IgD-negative memory B cell (primary cell): ENCODE measurements at regions not wholly inside any gene's neighbourhood (a gene's known extent, or its start where the extent isn't known, plus 50 kb on each side); places are given as distances from the start of the nearest gene placed in this dataset.

Experiments
- H3K27ac Mint-ChIP-seq, 3 donors: one replicate each; pipeline ENCODE4 v1.8.0; 2020 to 2022; ENCODE audit warnings: mild to moderate bottlenecking in 3 of 3, mixed read lengths in 3 of 3, moderate library complexity in 1 of 3
- H3K27me3 Mint-ChIP-seq: one replicate; pipeline ENCODE4 v1.8.0; 2021; ENCODE audit warnings: mixed read lengths
- H3K36me3 Mint-ChIP-seq: one replicate; pipeline ENCODE4 v1.8.0; 2020; ENCODE audit warnings: mild to moderate bottlenecking, mixed read lengths
- H3K4me1 Mint-ChIP-seq, 3 donors: one replicate each; pipeline ENCODE4 v1.8.0; 2020 to 2022; ENCODE audit warnings: mixed read lengths in 3 of 3, mild to moderate bottlenecking in 1 of 3
- H3K4me3 Mint-ChIP-seq, 4 donors: one replicate each; pipeline ENCODE4 v1.8.0; 2020 to 2022; ENCODE audit warnings: mild to moderate bottlenecking in 4 of 4, mixed read lengths in 4 of 4, moderate library complexity in 3 of 4
- H3K9me3 Mint-ChIP-seq, 3 donors: one replicate each; pipeline ENCODE4 v1.8.0; 2020 to 2021; ENCODE audit warnings: mixed read lengths in 3 of 3, mild to moderate bottlenecking in 1 of 3

DNA sequence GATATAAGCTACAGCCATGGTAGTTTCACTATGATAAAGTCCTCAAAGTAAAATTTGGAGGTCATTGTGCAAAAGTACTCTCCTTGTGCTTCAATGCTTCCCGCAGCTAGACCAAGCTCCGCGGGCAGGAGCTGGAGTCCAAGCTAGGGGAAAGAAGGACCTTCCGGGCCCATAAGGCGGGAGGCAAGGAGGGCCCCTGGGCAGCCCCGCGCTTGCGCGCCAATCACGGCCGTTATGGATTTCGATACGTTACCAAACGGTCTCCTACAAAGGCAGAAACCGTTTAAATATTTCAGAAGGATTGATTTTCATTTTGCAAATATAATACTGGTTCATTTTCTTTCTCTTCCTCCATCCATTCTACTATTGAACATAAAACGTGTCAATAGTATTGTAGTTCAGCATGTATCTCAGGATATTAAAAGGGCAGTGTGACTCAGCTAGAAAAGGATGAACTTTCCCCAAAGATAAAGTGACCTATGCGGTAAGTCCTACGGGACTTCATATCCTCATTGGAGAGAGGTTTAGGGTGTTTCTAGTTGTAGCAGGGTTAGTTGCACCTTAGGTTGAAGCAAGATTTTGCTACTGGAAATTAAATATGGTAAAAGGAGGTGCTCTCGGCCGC, 128.0 kb downstream of the KIF20B start:
- H3K27me3 Mint-ChIP-seq = peaks cover 3% of the 10 kb centered on the region
- H3K9me3 Mint-ChIP-seq = peaks cover 0 to 2% (median 0%) of the 10 kb centered on the region in 3 donors
- no peaks in the 10 kb centered on the region for H3K4me1 Mint-ChIP-seq
- H3K27ac Mint-ChIP-seq = no peak overlapping the region
- no peak overlapping the region for H3K4me3 Mint-ChIP-seq
- peaks cover 4% of the 10 kb centered on the region for H3K36me3 Mint-ChIP-seq

DNA sequence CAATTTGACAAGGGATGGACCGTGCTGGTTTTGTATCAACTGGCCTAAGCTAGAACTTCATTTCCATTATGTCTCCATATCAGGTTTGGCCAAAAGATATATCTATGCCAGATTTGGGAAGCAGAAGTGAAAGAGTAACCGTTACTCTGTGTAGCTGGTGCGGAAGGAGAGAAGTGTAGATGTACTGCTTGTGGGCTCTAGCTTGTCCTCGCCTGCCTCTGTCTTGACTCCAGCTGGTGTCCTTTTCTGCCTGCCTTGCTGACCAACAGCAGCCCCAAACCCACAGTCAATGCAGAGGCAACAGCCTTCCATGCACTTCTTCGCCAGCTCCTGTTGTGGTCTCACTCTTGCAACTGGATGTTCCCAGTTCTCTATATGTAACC, 128.5 kb downstream of the KIF20B start:
- Mint-ChIP-seq H3K27ac (no peak overlapping the region), H3K4me1 (no peaks in the 10 kb centered on the region), H3K36me3 (peaks cover 4% of the 10 kb centered on the region), H3K4me3 (no peak overlapping the region), H3K9me3 (peaks cover 0 to 2% (median 0%) of the 10 kb centered on the region in 3 donors), H3K27me3 (peaks cover 3% of the 10 kb centered on the region)

DNA sequence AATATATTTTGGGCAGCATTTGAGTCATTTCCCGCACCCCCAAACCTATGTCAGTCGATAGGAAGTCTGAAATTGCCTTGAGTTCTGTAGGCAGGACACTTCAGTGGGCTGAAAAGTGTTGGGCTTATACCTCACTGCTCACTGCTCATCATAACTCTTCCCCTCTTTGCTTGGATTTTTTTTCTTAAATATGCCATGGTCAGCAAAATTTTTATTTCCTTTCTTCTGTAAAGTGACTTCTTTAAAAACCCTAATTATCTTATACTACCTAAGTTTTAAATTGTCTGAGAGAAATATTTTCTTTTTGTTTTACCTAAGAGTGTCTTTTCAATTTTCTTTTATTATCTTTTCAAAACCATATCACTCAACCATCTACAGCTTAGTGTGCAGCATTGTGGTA, 129.2 kb downstream of the KIF20B start:
- Mint-ChIP-seq H3K4me1 (no peaks in the 10 kb centered on the region), H3K36me3 (peaks cover 4% of the 10 kb centered on the region)

DNA sequence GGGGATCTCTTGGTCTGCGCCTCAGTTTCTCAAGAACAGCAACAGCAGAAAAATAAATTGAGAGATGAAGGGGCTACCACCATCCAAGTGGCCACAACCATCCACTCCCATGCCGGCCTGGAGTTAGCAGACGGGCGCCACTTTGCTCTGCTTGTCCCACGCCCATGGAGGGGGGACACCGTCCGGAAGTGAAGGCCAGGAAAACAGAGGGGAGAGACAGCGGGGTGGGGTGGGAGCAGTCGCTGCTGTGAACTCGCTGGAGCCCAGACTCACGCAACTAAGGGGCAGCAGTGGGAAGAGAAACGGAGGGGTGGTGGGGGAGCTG, 135.4 kb downstream of the KIF20B start:
- peaks cover 7% of the 10 kb centered on the region for H3K27me3 Mint-ChIP-seq
- peaks cover 7% of the 10 kb centered on the region for H3K36me3 Mint-ChIP-seq
- H3K27ac Mint-ChIP-seq = peak overlapping the region in 1 of 3 donors; percentile 84
- peaks cover 0 to 2% (median 0%) of the 10 kb centered on the region in 3 donors for H3K9me3 Mint-ChIP-seq
- peaks cover 5 to 6% (median 5%) of the 10 kb centered on the region in 3 donors for H3K4me1 Mint-ChIP-seq
- peak overlapping the region; percentile 54 to 95 (median 89) for H3K4me3 Mint-ChIP-seq

More for the DNA sequence above, 129.2 kb downstream of the KIF20B start:
- H3K27ac Mint-ChIP-seq = no peak overlapping the region
- H3K9me3 Mint-ChIP-seq = peaks cover 0 to 2% (median 0%) of the 10 kb centered on the region in 3 donors
- peaks cover 3% of the 10 kb centered on the region for H3K27me3 Mint-ChIP-seq
- H3K4me3 Mint-ChIP-seq = no peak overlapping the region

DNA sequence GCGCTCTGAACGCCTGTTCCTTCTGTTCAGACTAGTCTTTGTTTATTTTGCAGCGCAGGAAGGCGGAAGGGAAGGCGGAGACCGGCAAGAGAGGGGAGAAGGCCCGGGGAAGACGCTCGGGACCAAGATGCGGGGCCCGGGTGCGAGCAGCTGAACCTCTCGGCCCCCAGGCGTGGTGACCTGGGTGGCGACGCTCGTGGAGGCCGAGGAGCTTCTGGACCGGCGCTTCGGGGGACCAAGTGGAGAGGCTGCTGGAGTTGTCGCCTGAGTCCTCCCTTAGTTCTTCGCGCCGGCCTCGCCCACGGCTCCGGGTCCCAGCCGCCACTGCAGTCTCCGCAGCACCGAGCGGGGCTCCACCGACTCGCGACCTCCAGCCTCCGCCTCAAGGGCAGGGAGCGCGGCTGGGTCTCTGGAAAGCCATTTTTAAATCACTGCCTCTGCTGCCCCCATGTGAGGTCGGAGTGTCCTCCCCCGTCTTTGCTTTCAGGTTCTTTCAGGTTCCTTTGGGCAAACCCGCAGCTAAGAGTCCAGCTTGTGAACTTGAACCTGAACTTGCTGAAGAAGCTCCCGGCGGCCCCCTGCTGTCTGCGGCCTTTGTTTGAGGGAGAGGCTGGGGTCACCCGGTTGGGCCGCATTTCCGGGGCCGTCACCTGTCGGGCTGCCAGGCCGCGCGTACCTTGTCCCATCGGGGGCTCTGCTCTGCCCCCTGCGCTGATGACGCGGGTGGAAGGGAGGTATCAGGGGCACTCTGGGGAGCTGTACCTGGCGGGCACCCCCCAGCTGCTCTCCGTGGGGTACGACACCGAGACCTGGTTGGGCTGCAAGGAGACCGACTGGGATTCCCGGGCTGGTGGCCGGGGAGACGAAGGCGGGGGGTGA, 136.0 kb downstream of the KIF20B start:
- H3K4me1 Mint-ChIP-seq = peaks cover 7 to 8% (median 8%) of the 10 kb centered on the region in 3 donors
- peaks cover 7% of the 10 kb centered on the region for H3K36me3 Mint-ChIP-seq
- H3K4me3 Mint-ChIP-seq = peak overlapping the region; percentile 54 to 95 (median 89)
- peak overlapping the region; percentile 51 to 86 (median 84) for H3K27ac Mint-ChIP-seq
- H3K27me3 Mint-ChIP-seq = peaks cover 7% of the 10 kb centered on the region
- H3K9me3 Mint-ChIP-seq = peaks cover 0 to 2% (median 0%) of the 10 kb centered on the region in 3 donors

DNA sequence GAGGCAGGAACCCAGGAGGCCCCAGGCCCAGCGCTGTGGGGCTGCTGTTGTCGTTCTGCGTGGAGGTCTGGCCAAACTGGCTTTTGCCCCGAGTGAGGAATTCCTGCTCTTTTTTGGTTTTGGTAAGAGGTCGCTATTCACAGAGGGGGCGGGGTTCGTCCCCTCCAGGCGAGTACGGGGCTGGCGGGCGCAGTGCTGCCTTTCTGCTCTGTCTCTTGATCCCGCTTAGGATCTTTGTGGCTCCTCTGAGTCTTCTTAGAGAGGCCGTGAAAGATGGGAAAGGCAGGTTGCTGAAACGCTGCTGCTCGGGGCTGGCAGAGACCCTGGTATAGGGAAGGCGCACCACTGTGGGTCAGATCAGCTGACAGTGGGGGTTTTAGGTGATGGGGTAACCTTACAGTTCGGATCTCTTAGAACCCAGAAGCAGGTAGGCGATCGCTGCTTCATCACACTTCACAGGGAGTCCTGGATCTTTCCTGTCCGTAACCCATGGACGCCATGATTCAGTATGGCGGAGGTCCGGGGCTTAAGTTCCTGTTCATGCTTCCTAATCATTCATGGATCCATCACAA, 136.7 kb downstream of the KIF20B start:
- H3K36me3 Mint-ChIP-seq = peaks cover 7% of the 10 kb centered on the region
- H3K4me1 Mint-ChIP-seq = peaks cover 10 to 12% (median 11%) of the 10 kb centered on the region in 3 donors
- peak overlapping the region; percentile 54 to 95 (median 89) for H3K4me3 Mint-ChIP-seq
- peaks cover 7% of the 10 kb centered on the region for H3K27me3 Mint-ChIP-seq
- peaks cover 0 to 2% (median 0%) of the 10 kb centered on the region in 3 donors for H3K9me3 Mint-ChIP-seq
- H3K27ac Mint-ChIP-seq = peak overlapping the region in 2 of 3 donors; percentile 51 to 86

DNA sequence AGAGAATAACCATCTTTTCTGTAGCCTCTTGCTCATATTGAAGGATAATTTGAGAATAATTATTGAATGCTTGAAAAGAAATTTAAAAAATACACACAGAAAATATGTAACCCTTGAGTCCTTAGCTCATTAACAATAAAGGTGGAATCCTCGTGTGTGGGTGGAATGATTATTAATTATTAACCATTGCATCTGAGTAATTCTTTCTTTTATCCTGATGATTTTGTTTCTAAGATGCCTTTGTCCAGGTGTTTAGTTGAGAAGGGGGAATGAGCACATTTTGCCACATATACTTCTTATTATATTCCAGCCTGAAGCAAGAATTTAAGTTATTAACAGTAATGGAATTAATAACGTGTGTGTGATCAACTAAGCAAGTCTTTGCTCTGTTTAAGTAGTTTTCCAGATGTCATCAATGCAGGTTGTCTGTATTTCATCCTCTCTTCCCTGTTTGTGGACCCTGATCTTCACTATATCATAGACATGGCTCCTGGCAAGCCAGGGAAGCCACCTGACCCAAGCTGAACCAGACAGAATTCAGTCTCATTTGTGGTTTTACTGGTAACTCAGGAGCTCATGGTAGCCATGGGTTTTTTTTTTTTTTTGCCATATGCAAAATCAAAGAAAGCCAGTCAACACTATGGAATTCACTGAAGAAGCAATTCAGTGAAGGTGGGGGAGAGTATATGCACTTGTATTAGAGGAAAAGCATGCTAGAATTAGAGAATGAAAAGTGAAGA, 144.3 kb downstream of the KIF20B start:
- Mint-ChIP-seq H3K4me1 (peaks cover 6 to 12% (median 11%) of the 10 kb centered on the region in 3 donors), H3K36me3 (no peaks in the 10 kb centered on the region), H3K27me3 (peaks cover 9% of the 10 kb centered on the region), H3K27ac (no peak overlapping the region), H3K9me3 (peaks cover 0 to 2% (median 0%) of the 10 kb centered on the region in 3 donors), H3K4me3 (peak overlapping the region in 1 of 4 donors; percentile 24)

DNA sequence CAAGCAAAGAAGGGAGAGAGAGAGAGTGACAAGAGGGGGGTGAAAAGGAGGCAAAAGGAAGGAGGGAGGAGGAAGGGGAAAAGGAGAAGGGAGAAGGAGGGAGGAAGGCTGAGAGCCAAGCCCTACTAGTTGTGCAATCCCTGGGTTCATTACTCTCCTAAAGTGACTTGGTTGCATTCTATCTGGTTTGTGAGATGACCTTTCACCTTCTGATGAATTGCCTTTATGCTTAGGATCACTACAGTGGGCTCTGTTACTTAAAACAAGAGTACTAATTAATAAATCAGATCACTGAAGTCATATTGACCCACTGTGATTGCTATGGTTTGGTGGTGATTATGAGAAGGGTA, 144.9 kb downstream of the KIF20B start:
- Mint-ChIP-seq H3K9me3 (peaks cover 0 to 2% (median 0%) of the 10 kb centered on the region in 3 donors), H3K4me3 (peak overlapping the region in 1 of 4 donors; percentile 24), H3K27ac (no peak overlapping the region), H3K4me1 (peaks cover 6 to 12% (median 11%) of the 10 kb centered on the region in 3 donors), H3K36me3 (no peaks in the 10 kb centered on the region), H3K27me3 (peaks cover 9% of the 10 kb centered on the region)

DNA sequence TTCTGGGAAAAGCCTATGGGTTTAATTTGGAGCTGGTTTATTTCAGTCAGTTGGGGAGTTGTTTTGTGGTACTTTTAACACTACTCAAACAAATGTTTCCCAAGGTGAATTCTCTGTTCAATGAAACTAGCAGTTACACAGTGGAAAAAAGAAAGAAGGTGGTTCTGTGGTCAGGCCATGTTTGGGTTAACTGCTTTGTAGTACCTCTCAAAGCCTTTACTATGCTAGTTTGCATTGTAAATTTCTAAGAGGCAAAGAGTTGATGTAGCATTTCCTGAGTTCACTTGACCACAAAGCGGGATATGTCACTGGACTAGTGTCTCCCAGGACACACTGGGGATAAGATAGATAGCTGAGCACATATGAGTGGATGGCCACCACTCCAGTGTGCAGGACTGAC, 145.4 kb downstream of the KIF20B start:
- H3K9me3 Mint-ChIP-seq = peaks cover 0 to 2% (median 0%) of the 10 kb centered on the region in 3 donors
- H3K27me3 Mint-ChIP-seq = peaks cover 9% of the 10 kb centered on the region
- peaks cover 2% of the 10 kb centered on the region for H3K36me3 Mint-ChIP-seq
- no peak overlapping the region for H3K4me3 Mint-ChIP-seq
- peaks cover 6 to 12% (median 11%) of the 10 kb centered on the region in 3 donors for H3K4me1 Mint-ChIP-seq
- H3K27ac Mint-ChIP-seq = no peak overlapping the region

DNA sequence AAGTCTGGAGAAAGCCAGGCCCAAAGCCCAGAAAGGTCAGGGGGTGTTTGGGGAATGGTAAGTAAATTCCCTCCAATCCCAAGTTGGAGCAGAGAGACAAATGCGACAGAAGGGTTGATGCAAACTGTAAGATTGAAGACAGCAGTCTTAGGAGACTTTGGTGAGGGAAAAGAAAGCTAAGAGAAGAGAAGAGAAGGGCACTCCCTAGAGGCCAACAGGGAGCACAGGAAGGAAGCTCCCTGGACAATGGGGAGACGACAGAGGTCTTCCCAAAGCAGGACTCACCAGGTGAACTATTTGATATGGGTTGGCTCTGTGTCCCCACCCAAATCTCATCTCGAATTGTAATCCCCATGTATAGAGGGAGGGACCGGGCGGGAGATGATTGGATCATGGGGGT, 151.5 kb downstream of the KIF20B start:
- Mint-ChIP-seq H3K27me3 (peaks cover 6% of the 10 kb centered on the region), H3K36me3 (peaks cover 2% of the 10 kb centered on the region), H3K4me3 (no peak overlapping the region), H3K9me3 (peaks cover 0 to 2% (median 0%) of the 10 kb centered on the region in 3 donors), H3K4me1 (no peaks in the 10 kb centered on the region), H3K27ac (no peak overlapping the region)

DNA sequence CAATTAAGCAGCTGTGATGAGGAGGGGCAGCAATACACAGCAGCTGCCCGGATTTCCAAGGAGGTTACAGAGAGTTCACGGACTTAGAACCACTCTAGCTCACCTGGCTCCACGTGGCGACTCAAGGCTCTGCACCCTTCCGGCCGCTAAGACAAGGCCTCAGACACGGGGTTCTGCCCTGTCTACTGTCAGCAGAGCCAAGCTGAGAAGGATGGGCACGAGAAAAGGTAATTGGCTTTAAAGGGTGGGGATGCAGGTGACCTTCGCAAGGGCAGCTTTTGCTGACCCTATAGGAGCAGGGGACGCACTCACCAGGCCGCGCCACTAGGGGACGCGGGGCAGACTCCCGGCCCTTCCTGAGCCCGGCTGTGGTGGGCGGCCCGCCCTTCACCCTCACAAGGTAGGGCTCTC, 152.4 kb downstream of the KIF20B start:
- Mint-ChIP-seq H3K27me3 (peaks cover 6% of the 10 kb centered on the region), H3K4me1 (no peaks in the 10 kb centered on the region), H3K27ac (no peak overlapping the region), H3K9me3 (peaks cover 0 to 2% (median 0%) of the 10 kb centered on the region in 3 donors), H3K36me3 (peaks cover 2% of the 10 kb centered on the region), H3K4me3 (no peak overlapping the region)

DNA sequence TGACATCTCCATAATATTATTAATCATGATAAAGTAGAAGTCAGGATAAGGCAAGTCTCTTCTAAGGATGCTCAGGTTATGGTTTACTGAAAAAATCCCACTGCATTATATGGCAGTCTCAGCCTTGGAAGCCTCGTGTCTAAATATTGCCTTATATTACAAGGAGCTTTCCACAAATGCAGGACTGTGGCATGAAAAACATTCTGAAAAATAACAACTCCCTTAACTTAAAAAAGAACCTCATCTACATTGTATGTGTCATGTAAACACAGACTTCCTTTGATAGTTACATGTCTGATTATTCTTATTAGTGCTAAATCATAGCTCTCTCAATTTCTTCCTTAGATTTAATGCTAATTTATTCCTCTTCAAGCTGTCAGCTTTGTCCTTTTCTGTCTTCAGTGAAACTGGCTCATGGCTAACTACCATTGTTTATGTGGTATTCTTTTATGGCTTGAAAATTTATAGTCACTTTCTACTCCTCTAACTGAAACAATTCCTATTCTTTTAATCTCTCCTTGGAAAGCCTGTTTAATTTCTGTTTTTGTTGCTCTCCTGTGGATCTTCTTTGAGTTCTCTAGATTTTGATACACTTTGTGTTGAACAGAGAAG, 156.1 kb downstream of the KIF20B start:
- Mint-ChIP-seq H3K4me1 (peaks cover 4 to 10% (median 5%) of the 10 kb centered on the region in 3 donors), H3K4me3 (no peak overlapping the region), H3K27ac (no peak overlapping the region), H3K9me3 (no peaks in the 10 kb centered on the region), H3K27me3 (peaks cover 2% of the 10 kb centered on the region), H3K36me3 (no peaks in the 10 kb centered on the region)

DNA sequence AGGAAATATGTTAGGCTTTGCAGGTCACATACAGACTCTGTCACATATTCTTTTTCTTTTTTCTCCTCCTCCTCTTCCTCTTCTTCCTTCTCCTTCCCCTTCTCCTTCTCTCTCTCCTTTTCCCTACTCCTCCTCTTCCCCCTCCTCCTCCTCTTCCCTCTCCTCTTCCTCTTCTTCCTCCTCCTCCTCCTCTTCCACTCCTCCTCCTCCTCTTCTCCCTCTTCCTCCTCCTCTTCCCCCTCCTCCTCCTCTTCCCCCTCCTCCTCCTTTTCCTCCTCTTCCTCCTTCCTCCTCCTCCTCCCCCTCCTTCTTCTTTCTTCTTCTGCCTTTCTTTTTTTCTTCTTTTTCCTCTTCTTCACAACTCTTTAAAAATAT, 159.8 kb downstream of the KIF20B start:
- Mint-ChIP-seq H3K36me3 (no peaks in the 10 kb centered on the region), H3K4me1 (peaks cover 4 to 10% (median 5%) of the 10 kb centered on the region in 3 donors)

DNA sequence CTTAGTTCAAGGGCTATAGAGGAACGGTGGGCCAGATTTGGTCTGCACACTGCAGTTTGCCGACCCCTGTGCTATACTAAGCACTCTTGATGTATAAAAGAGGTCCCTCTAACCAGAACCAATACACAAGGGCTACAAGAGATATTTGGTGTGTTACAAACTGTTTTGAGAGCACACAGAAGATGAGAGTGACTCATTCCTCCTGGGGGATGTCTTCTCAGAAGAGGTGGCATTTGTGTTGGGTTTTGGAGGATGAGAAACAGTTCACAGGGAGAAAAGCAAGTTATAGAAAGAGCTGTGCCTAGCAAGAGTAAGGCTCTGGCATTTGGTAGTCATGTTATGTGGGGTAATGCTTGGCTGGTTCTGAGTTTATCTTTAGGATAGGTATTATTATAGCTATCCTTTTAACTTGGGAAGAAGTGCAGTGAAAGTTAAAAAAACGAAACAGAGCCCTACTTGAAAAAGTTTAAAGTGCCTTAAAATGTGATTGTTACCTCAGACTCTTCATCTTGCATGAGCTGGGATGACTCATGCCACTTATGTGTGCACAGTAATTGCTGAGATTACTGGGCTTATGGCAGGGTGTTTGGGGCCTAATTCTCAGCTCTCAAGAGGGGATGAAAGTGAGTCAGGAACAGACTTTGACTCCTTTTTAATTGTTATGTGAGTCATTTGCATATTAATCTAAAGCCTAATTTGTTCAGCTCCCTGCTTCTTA, 160.4 kb downstream of the KIF20B start:
- peak overlapping the region in 2 of 4 donors; percentile 15 to 52 for H3K4me3 Mint-ChIP-seq
- peaks cover 4 to 10% (median 5%) of the 10 kb centered on the region in 3 donors for H3K4me1 Mint-ChIP-seq
- no peaks in the 10 kb centered on the region for H3K36me3 Mint-ChIP-seq
- H3K9me3 Mint-ChIP-seq = no peaks in the 10 kb centered on the region
- H3K27ac Mint-ChIP-seq = peak overlapping the region in 2 of 3 donors; percentile 34 to 44
- H3K27me3 Mint-ChIP-seq = no peaks in the 10 kb centered on the region

More for the DNA sequence above, 159.8 kb downstream of the KIF20B start:
- peak overlapping the region in 2 of 3 donors; percentile 34 to 44 for H3K27ac Mint-ChIP-seq
- H3K9me3 Mint-ChIP-seq = no peaks in the 10 kb centered on the region
- peak overlapping the region in 2 of 4 donors; percentile 69 to 84 for H3K4me3 Mint-ChIP-seq
- H3K27me3 Mint-ChIP-seq = no peaks in the 10 kb centered on the region
